HG03354 (cell line): ENCODE measurements at regions not wholly inside any gene's neighbourhood (a gene's known extent, or its start where the extent isn't known, plus 50 kb on each side); places are given as distances from the start of the nearest gene placed in this dataset.
"Not testable (repeated sequence)": the region's sequence is repeated elsewhere in the genome, so short reads cannot be mapped to it uniquely, and the experiment has no call there.

ENCODE experiments used
- ATAC-seq: cut with Tn5 transposase; IDR thresholded peaks from one replicate; pipeline ENCODE4 v1.9.1; 2021; ENCODE audit warnings: mild to moderate bottlenecking; ENCODE audit not compliant: unreplicated experiment, poor library complexity, severe bottlenecking

GRCh38 chr1:95506736-95507414, 272.9 kb downstream of the RWDD3 start:
- ATAC-seq: no peak

GRCh38 chr1:95509989-95510388, 276.0 kb downstream of the RWDD3 start:
- ATAC-seq: no peak

- ATAC-seq: no peak
These were observed 278.9 kb downstream of the RWDD3 start for GRCh38 chr1:95512925-95513324.

- no peak for ATAC-seq
These were observed 283.5 kb downstream of the RWDD3 start for GRCh38 chr1:95517506-95517905.

- no peak for ATAC-seq
These were observed 284.3 kb downstream of the RWDD3 start for GRCh38 chr1:95518310-95518709.

- no peak for ATAC-seq
These were observed 286.4 kb downstream of the RWDD3 start for GRCh38 chr1:95520390-95520789.

GRCh38 chr1:95532335-95532734, 298.3 kb downstream of the RWDD3 start:
- ATAC-seq: no peak

- no peak for ATAC-seq
These were observed 301.0 kb downstream of the RWDD3 start for GRCh38 chr1:95534985-95535384.

- no peak for ATAC-seq
These were observed 301.6 kb downstream of the RWDD3 start for GRCh38 chr1:95535614-95536013.

- ATAC-seq: no peak
These were observed 302.5 kb downstream of the RWDD3 start for GRCh38 chr1:95536501-95536900.

GRCh38 chr1:95537176-95537575, 303.2 kb downstream of the RWDD3 start:
- ATAC-seq: no peak

- not testable (repeated sequence) for ATAC-seq
These were observed 304.2 kb downstream of the RWDD3 start for GRCh38 chr1:95538242-95538641.

- ATAC-seq: no peak
These were observed 308.9 kb downstream of the RWDD3 start for GRCh38 chr1:95542936-95543335.

- ATAC-seq: no peak
These were observed 313.0 kb downstream of the RWDD3 start for GRCh38 chr1:95547005-95547404.

- ATAC-seq: no peak
These were observed 314.2 kb downstream of the RWDD3 start for GRCh38 chr1:95548211-95548610.

- ATAC-seq: no peak
These were observed 317.2 kb downstream of the RWDD3 start for GRCh38 chr1:95551201-95551600.

GRCh38 chr1:95553595-95553994, 319.6 kb downstream of the RWDD3 start:
- no peak for ATAC-seq

GRCh38 chr1:95554408-95554807, 320.4 kb downstream of the RWDD3 start:
- no peak for ATAC-seq

GRCh38 chr1:95558791-95559190, 324.8 kb downstream of the RWDD3 start:
- ATAC-seq: no peak

- ATAC-seq: no peak
These were observed 327.3 kb downstream of the RWDD3 start for GRCh38 chr1:95561346-95561745.

- no peak for ATAC-seq
These were observed 328.2 kb downstream of the RWDD3 start for GRCh38 chr1:95562230-95562629.

- ATAC-seq: no peak
These were observed 338.0 kb downstream of the RWDD3 start for GRCh38 chr1:95572002-95572401.
